Stomach (tissue), 4 donors: ENCODE measurements at regions not wholly inside any gene's neighbourhood (a gene's known extent, or its start where the extent isn't known, plus 50 kb on each side); places are given as distances from the start of the nearest gene placed in this dataset.

Experiments used
- CTCF ChIP-seq, 7 experiments: fragments of 450-650 bp in 4 of 7; fragments of 200-600 bp in 3 of 7; sonication (generic) in 3 of 7; IDR thresholded peaks; one replicate each; pipeline ENCODE4 v1.5.1; 2016 to 2019; ENCODE audit warnings: antibody characterized with exemption in 7 of 7, control low read depth in 2 of 7, mild to moderate bottlenecking in 1 of 7
- EP300 ChIP-seq: sonication (generic); formaldehyde crosslinking; IDR thresholded peaks from one replicate; pipeline ENCODE4 v1.6.1; 2017; ENCODE audit warnings: antibody characterized with exemption

DNA sequence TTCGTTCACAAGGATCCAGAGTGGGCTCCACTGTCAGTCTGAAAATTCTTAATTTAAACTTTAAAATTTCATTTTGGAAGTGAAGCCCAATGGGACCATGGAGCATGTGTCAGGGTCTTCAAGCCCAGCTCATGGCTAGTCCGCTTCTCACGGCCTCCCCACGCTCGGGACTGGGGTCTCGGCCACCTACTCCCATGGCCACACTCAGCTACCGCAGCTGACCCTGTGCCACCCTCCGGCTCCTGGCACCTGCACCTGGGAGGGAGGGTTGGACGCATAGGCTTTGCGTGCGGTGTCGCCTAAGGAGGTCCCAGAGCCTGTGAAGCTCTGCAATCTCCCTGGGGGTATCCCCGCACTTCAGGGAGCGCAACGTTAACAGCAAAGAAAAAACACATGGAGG, 175.7 kb upstream of the PRLR start:
- no peak for TF ChIP-seq EP300
- TF ChIP-seq CTCF (IDR thresholded peaks at IDR 0.05) = no peak
